CD14-positive monocyte (primary cell): ENCODE measurements at regions not wholly inside any gene's neighbourhood (a gene's known extent, or its start where the extent isn't known, plus 50 kb on each side); places are given as distances from the start of the nearest gene placed in this dataset.

Source experiments
- DNase-seq, 3 donors: peaks; one replicate each; pipeline ENCODE4 v3.0.0-alpha.2; 2011 to 2022
- H2AFZ ChIP-seq: 2 replicates; pipeline ENCODE4 v1.6.0; 2012; ENCODE audit warnings: mild to moderate bottlenecking, low read depth, low read length, inconsistent platforms; ENCODE audit not compliant: insufficient read depth, poor library complexity, severe bottlenecking
- H3K27ac ChIP-seq, 2 donors: 1 replicate in 1 of 2; 2 replicates in 1 of 2; pipeline ENCODE4 v1.5.1; 2012 to 2013; ENCODE audit warnings: low read length in 2 of 2, control low read depth in 1 of 2, inconsistent platforms in 1 of 2, low read depth in 1 of 2, mild to moderate bottlenecking in 1 of 2
- H3K27me3 ChIP-seq, 2 donors: one replicate each; pipeline versions ENCODE4 v1.6.0 to v1.6.1; 2011 to 2013; ENCODE audit warnings: low read length in 2 of 2; ENCODE audit not compliant: control insufficient read depth in 2 of 2, insufficient read depth in 2 of 2
- H3K36me3 ChIP-seq, 2 donors: replicated peaks in 1 of 2; 1 replicate in 1 of 2; 2 replicates in 1 of 2; pipeline versions ENCODE4 v1.5.1 to v1.6.1; 2012 to 2013; ENCODE audit warnings: low read length in 2 of 2, control low read depth in 1 of 2, inconsistent platforms in 1 of 2, mild to moderate bottlenecking in 1 of 2; ENCODE audit not compliant: insufficient read depth in 2 of 2, control insufficient read depth in 1 of 2
- H3K4me1 ChIP-seq, 2 donors: 1 replicate in 1 of 2; 2 replicates in 1 of 2; pipeline versions ENCODE4 v1.5.1 to v1.6.1; 2012 to 2013; ENCODE audit warnings: low read length in 2 of 2, control low read depth in 1 of 2, inconsistent platforms in 1 of 2, mild to moderate bottlenecking in 1 of 2, moderate library complexity in 1 of 2; ENCODE audit not compliant: insufficient read depth in 2 of 2, control insufficient read depth in 1 of 2
- H3K4me2 ChIP-seq: replicated peaks from 2 replicates; pipeline ENCODE3; 2012; ENCODE audit warnings: low read length, moderate library complexity, mild to moderate bottlenecking; ENCODE audit not compliant: poor library complexity, severe bottlenecking; ENCODE audit errors: extremely low read depth
- H3K4me3 ChIP-seq, 3 experiments: fragments of 200-600 bp in 1 of 3; sonication (generic) in 1 of 3; replicated peaks in 1 of 3; 1 replicate in 2 of 3; 2 replicates in 1 of 3; pipeline ENCODE4 v1.5.1; 2011 to 2013; ENCODE audit warnings: low read length in 3 of 3, mild to moderate bottlenecking in 3 of 3, control low read depth in 2 of 3, low read depth in 2 of 3, inconsistent platforms in 1 of 3, moderate library complexity in 1 of 3
- H3K79me2 ChIP-seq: 2 replicates; pipeline ENCODE4 v1.6.0; 2012; ENCODE audit warnings: mild to moderate bottlenecking, control low read depth, inconsistent platforms, low read length, moderate library complexity; ENCODE audit not compliant: insufficient read depth
- H3K9ac ChIP-seq: 2 replicates; pipeline ENCODE4 v1.6.0; 2017; ENCODE audit warnings: low read length, mild to moderate bottlenecking; ENCODE audit not compliant: insufficient read depth, poor library complexity, severe bottlenecking
- H3K9me3 ChIP-seq, 2 donors: replicated peaks in 1 of 2; 1 replicate in 1 of 2; 2 replicates in 1 of 2; pipeline versions ENCODE4 v1.5.1 to v1.6.1; 2012 to 2013; ENCODE audit warnings: low read length in 2 of 2, control low read depth in 1 of 2; ENCODE audit not compliant: control insufficient read depth in 1 of 2, insufficient read depth in 1 of 2
- H4K20me1 ChIP-seq: 2 replicates; pipeline ENCODE4 v1.6.0; 2012; ENCODE audit warnings: mild to moderate bottlenecking, low read length, control low read depth, moderate library complexity; ENCODE audit not compliant: insufficient read depth
- H3K27ac Mint-ChIP-seq, 7 donors: one replicate each; pipeline ENCODE4 v1.8.0; 2020; ENCODE audit warnings: mild to moderate bottlenecking in 7 of 7, mixed read lengths in 7 of 7, moderate library complexity in 6 of 7, inconsistent platforms in 2 of 7
- H3K27me3 Mint-ChIP-seq, 3 donors: one replicate each; pipeline ENCODE4 v1.8.0; 2021 to 2022; ENCODE audit warnings: low read depth in 3 of 3, mild to moderate bottlenecking in 3 of 3, mixed read lengths in 3 of 3, moderate library complexity in 3 of 3, inconsistent platforms in 1 of 3
- H3K36me3 Mint-ChIP-seq, 2 donors: one replicate each; pipeline ENCODE4 v1.8.0; 2020; ENCODE audit warnings: mixed read lengths in 2 of 2, inconsistent platforms in 1 of 2, mild to moderate bottlenecking in 1 of 2
- H3K4me1 Mint-ChIP-seq: one replicate; pipeline ENCODE4 v1.8.0; 2020; ENCODE audit warnings: mild to moderate bottlenecking, mixed read lengths
- H3K4me3 Mint-ChIP-seq, 2 donors: one replicate each; pipeline ENCODE4 v1.8.0; 2020; ENCODE audit warnings: mild to moderate bottlenecking in 2 of 2, mixed read lengths in 2 of 2, moderate library complexity in 1 of 2
- H3K9me3 Mint-ChIP-seq, 7 donors: one replicate each; pipeline ENCODE4 v1.8.0; 2020 to 2022; ENCODE audit warnings: mixed read lengths in 7 of 7, mild to moderate bottlenecking in 6 of 7, moderate library complexity in 6 of 7, inconsistent platforms in 2 of 7
- CTCF ChIP-seq: fragments of 200-600 bp; IDR thresholded peaks from one replicate; pipeline ENCODE4 v1.8.0; 2022; ENCODE audit warnings: antibody characterized with exemption, mild to moderate bottlenecking
- WGBS: methylation state at CpG from one replicate; pipeline ENCODE4 v1.1.5; 2013; ENCODE audit warnings: missing lambda C conversion rate; ENCODE audit not compliant: insufficient coverage; 5-methylcytosine and 5-hydroxymethylcytosine counted together
- intact Hi-C, 2 donors: fragments of 100-400 bp; cut with micrococcal nuclease; formaldehyde crosslinking; loops; one replicate each; pipeline versions ENCODE4 v1.15.0 to v1.15.1; 2023

DNA sequence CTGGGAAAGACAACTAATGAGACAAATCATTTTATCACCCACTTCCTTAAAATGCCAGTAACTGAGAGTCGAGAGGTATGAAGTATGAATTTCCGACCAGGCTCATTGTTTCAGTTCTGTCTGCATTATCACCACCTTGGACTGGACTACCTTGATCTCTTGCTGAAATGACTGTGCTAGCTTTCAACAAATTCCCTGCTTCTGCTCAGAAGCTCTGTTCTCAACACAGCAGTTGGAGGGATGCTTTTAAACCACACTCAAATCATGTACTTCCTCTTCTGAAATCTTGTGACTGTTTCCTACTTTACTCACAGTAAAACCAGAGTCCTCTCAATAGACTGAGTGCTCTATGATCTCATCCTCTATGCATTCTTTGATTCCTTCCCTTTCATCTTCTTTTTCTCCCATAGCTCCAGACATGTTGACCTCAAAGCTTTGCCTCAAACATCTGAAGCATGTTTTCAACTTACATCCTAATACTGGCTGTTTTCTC is 195.8 kb downstream of the KCNJ2 start:
- Mint-ChIP-seq H3K36me3 (no peaks in the 10 kb centered on the region), H3K4me3 (peak overlapping the region in 1 of 2 donors; percentile 75), H3K4me1 (peaks cover 13% of the 10 kb centered on the region), H3K27me3 (peaks cover 16 to 27% (median 16%) of the 10 kb centered on the region in 3 donors), H3K27ac (peak overlapping the region in 6 of 7 donors; percentile 27 to 64 (median 48)), H3K9me3 (peaks cover 0 to 3% (median 0%) of the 10 kb centered on the region in 7 donors)
- Histone ChIP-seq H2AFZ (peak overlapping the region; percentile 50), H4K20me1 (no peaks in the 10 kb centered on the region), H3K4me2 (peak overlapping the region; percentile 37), H3K9me3 (no peaks in the 10 kb centered on the region), H3K36me3 (no peaks in the 10 kb centered on the region), H3K27me3 (peaks cover 2 to 10% of the 10 kb centered on the region in 2 donors), H3K4me1 (peaks cover 11 to 14% of the 10 kb centered on the region in 2 donors), H3K4me3 (peak overlapping the region in 1 of 3 experiments; percentile 39), H3K9ac (no peak overlapping the region), H3K79me2 (no peaks in the 10 kb centered on the region), H3K27ac (peak overlapping the region in 1 of 2 donors; percentile 54)
- TF ChIP-seq CTCF = no peak
- intact Hi-C loops = no loop called here
- WGBS = no CpG with 5 or more reads among the region's 2 CpGs
- DNase-seq = peak; percentile 57 to 72 (median 58)

- no peak for TF ChIP-seq CTCF
- H3K4me1 ChIP-seq = peaks cover 17 to 19% of the 10 kb centered on the region in 2 donors
- Mint-ChIP-seq H3K4me1 (peaks cover 21% of the 10 kb centered on the region), H3K27me3 (peaks cover 12 to 17% (median 14%) of the 10 kb centered on the region in 3 donors), H3K9me3 (peaks cover 0 to 4% (median 2%) of the 10 kb centered on the region in 7 donors), H3K4me3 (peak overlapping the region in 1 of 2 donors; percentile 18), H3K27ac (no peak overlapping the region), H3K36me3 (peaks cover 0 to 2% of the 10 kb centered on the region in 2 donors)
- no peaks in the 10 kb centered on the region for H3K9me3 ChIP-seq
- H4K20me1 ChIP-seq = no peaks in the 10 kb centered on the region
- no peak overlapping the region for H3K27ac ChIP-seq
- no peaks in the 10 kb centered on the region for H3K36me3 ChIP-seq
- H3K27me3 ChIP-seq = peaks cover 2 to 10% of the 10 kb centered on the region in 2 donors
- H3K79me2 ChIP-seq = no peaks in the 10 kb centered on the region
- H3K4me2 ChIP-seq = no peak overlapping the region
- no peak for DNase-seq
- H2AFZ ChIP-seq = no peak overlapping the region
- intact Hi-C loops = no loop called here
- no peak overlapping the region for H3K4me3 ChIP-seq
- no peak overlapping the region for H3K9ac ChIP-seq
Observed at GRCh38 chr17:70366386-70366785, 197.1 kb downstream of the KCNJ2 start.
